GM23248 (cell line): ENCODE measurements at regions not wholly inside any gene's neighbourhood (a gene's known extent, or its start where the extent isn't known, plus 50 kb on each side); places are given as distances from the start of the nearest gene placed in this dataset.

ENCODE experiments used
- EZH2 ChIP-seq: fragments of 200-600 bp; sonication (generic); IDR thresholded peaks from 2 replicates; pipeline ENCODE4 v1.6.1; 2018; ENCODE audit warnings: antibody characterized with exemption, mild to moderate bottlenecking; ENCODE audit not compliant: insufficient read depth, poor library complexity, severe bottlenecking
- EZH2phosphoT487 ChIP-seq: fragments of 200-600 bp; sonication (generic); IDR thresholded peaks from 2 replicates; pipeline ENCODE4 v1.6.1; 2018; ENCODE audit warnings: antibody characterized with exemption, moderate library complexity, mild to moderate bottlenecking, low read depth; ENCODE audit not compliant: insufficient read depth

DNA sequence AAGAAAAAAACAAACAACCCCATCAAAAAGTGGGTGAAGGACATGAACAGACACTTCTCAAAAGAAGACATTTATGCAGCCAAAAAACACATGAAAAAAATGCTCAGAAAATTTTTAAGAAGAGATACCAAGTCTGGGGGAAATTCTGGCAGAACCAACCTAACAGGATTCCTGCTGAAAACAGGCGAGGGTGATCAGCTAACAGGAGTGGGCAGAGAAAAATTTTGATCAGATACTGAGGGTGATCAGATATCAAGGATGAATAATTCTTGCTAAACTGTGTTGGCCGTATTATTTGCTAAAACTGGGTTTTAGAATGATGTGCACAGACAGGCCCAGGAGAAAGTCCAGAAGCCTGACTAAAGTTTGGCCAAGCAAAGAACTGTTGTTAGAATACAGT lies 557.3 kb downstream of the CD109 start:
- TF ChIP-seq EZH2 (no peak), EZH2phosphoT487 (no peak)
